A673 (cell line): ENCODE measurements at regions not wholly inside any gene's neighbourhood (a gene's known extent, or its start where the extent isn't known, plus 50 kb on each side); places are given as distances from the start of the nearest gene placed in this dataset.

Experiments used
- BruUV-seq: library from RNA; stranded (reverse); fragments of 400-500 nt; replicated peaks from 2 replicates; lab custom pipeline; 2021; lab: Mats Ljungman, UMichigan
- CTCF ChIA-PET: fragments of 300-600 bp; sonication (Branson Sonifier 250); formaldehyde crosslinking; loops from one replicate; lab custom pipeline; 2022; ENCODE audit warnings: antibody characterized with exemption; lab: Charles Lee
- POLR2A ChIA-PET: fragments of 300-600 bp; sonication (Branson Sonifier 250); formaldehyde crosslinking; loops from one replicate; lab custom pipeline; 2022; ENCODE audit warnings: antibody characterized with exemption; ENCODE audit not compliant: low non-redundant PET; lab: Charles Lee
- DNase-seq: peaks from one replicate; pipeline ENCODE4 v3.0.0-alpha.2; 2015; ENCODE audit warnings: low spot score
- H3K27ac ChIP-seq: fragments of 200-600 bp; sonication (generic); 2 replicates; pipeline ENCODE4 v1.5.1; 2016; ENCODE audit warnings: mixed run types, low read depth, mild to moderate bottlenecking, mixed read lengths, antibody characterized with exemption, low read length; ENCODE audit not compliant: poor library complexity, severe bottlenecking
- H3K27me3 ChIP-seq: fragments of 200-600 bp; sonication (generic); replicated peaks from 2 replicates; pipeline ENCODE4 v1.6.1; 2017; ENCODE audit warnings: mixed run types, low read depth, mild to moderate bottlenecking, mixed read lengths, antibody characterized with exemption, low read length; ENCODE audit not compliant: insufficient read depth, poor library complexity
- H3K36me3 ChIP-seq: fragments of 200-600 bp; sonication (generic); 2 replicates; pipeline ENCODE4 v1.6.1; 2016; ENCODE audit warnings: mixed run types, mild to moderate bottlenecking, mixed read lengths, antibody characterized with exemption, low read length; ENCODE audit not compliant: insufficient read depth, poor library complexity, severe bottlenecking
- H3K4me1 ChIP-seq: fragments of 200-600 bp; sonication (generic); 2 replicates; pipeline ENCODE4 v1.6.1; 2017; ENCODE audit warnings: mixed run types, mild to moderate bottlenecking, mixed read lengths, antibody characterized with exemption, low read length; ENCODE audit not compliant: insufficient read depth, poor library complexity, severe bottlenecking
- H3K4me3 ChIP-seq: fragments of 200-600 bp; sonication (generic); 2 replicates; pipeline ENCODE4 v1.5.1; 2016; ENCODE audit warnings: low read depth, mixed run types, mild to moderate bottlenecking, mixed read lengths, low read length; ENCODE audit not compliant: poor library complexity, severe bottlenecking
- H3K9me3 ChIP-seq: fragments of 200-600 bp; sonication (generic); 2 replicates; pipeline ENCODE4 v1.6.1; 2016; ENCODE audit warnings: mixed run types, low read depth, mild to moderate bottlenecking, mixed read lengths, antibody characterized with exemption, low read length; ENCODE audit not compliant: poor library complexity, severe bottlenecking
- EZH2 ChIP-seq: fragments of 200-600 bp; sonication (generic); IDR thresholded peaks from 2 replicates; pipeline ENCODE4 v1.6.1; 2017; ENCODE audit warnings: borderline replicate concordance, low read depth, mild to moderate bottlenecking, mixed read lengths, antibody characterized with exemption, low read length; ENCODE audit not compliant: poor library complexity, severe bottlenecking
- intact Hi-C: fragments of 100-400 bp; cut with micrococcal nuclease; formaldehyde crosslinking; loops from one replicate; pipeline ENCODE4 v1.10.0; 2022; ENCODE audit not compliant: unreplicated experiment
- TF ChIP-seq, protein P1 (sequence below): fragments of 300-800, 200-600 bp; sonication (generic); conservative IDR thresholded peaks from 2 replicates; pipeline ENCODE4 v1.5.1; 2017; ENCODE audit warnings: low read depth, mild to moderate bottlenecking, antibody characterized with exemption, low read length, moderate library complexity, mixed read lengths

GRCh38 chr1:70855203-70855602 is 192.4 kb downstream of the PTGER3 start:
- intact Hi-C loops: no loop called here
- Histone ChIP-seq H3K4me1 (no peaks in the 10 kb centered on the region), H3K27ac (no peak overlapping the region), H3K4me3 (no peak overlapping the region), H3K27me3 (no peaks in the 10 kb centered on the region), H3K9me3 (no peaks in the 10 kb centered on the region), H3K36me3 (peaks cover 10% of the 10 kb centered on the region)
- TF ChIP-seq, protein P1, sequence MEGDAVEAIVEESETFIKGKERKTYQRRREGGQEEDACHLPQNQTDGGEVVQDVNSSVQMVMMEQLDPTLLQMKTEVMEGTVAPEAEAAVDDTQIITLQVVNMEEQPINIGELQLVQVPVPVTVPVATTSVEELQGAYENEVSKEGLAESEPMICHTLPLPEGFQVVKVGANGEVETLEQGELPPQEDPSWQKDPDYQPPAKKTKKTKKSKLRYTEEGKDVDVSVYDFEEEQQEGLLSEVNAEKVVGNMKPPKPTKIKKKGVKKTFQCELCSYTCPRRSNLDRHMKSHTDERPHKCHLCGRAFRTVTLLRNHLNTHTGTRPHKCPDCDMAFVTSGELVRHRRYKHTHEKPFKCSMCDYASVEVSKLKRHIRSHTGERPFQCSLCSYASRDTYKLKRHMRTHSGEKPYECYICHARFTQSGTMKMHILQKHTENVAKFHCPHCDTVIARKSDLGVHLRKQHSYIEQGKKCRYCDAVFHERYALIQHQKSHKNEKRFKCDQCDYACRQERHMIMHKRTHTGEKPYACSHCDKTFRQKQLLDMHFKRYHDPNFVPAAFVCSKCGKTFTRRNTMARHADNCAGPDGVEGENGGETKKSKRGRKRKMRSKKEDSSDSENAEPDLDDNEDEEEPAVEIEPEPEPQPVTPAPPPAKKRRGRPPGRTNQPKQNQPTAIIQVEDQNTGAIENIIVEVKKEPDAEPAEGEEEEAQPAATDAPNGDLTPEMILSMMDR: no peak
- no peak for TF ChIP-seq EZH2
- no peak for DNase-seq
- ChIA-PET POLR2A (no interaction called here), CTCF (no interaction called here)
- BruUV-seq: no TSS peak

DNA sequence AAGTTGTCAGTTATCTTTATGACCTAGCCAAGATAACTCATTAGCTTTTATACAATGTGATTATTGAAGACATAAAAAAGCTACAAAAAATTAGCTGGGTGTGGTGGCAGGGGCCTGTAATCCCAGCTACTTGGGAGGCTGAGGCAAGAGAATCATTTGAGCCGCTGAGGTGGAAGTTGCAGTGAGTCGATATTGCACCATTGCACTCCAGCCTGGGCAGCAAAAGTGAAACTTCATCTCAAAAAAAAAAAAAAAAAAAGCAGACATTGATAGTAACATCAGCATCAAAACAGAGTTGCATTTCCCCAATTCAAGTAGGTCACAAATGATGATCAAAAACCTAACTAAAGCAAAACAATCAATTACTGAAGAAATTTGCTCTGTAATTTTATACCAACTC is 191.4 kb downstream of the PTGER3 start:
- Histone ChIP-seq H3K27me3 (no peaks in the 10 kb centered on the region), H3K4me1 (no peaks in the 10 kb centered on the region), H3K4me3 (no peak overlapping the region), H3K36me3 (peaks cover 10% of the 10 kb centered on the region), H3K9me3 (no peaks in the 10 kb centered on the region), H3K27ac (no peak overlapping the region)
- ChIA-PET POLR2A (no interaction called here), CTCF (no interaction called here)
- BruUV-seq: no TSS peak
- no peak for DNase-seq
- intact Hi-C loops: no loop called here
- no peak for TF ChIP-seq EZH2
- TF ChIP-seq, protein P1: no peak

- ChIA-PET POLR2A (no interaction called here), CTCF (no interaction called here)
- Histone ChIP-seq H3K4me1 (no peaks in the 10 kb centered on the region), H3K36me3 (no peaks in the 10 kb centered on the region), H3K27me3 (no peaks in the 10 kb centered on the region), H3K9me3 (no peaks in the 10 kb centered on the region), H3K4me3 (no peak overlapping the region), H3K27ac (no peak overlapping the region)
- no TSS peak for BruUV-seq
- no peak for DNase-seq
- TF ChIP-seq, protein P1: no peak
- no peak for TF ChIP-seq EZH2
- intact Hi-C loops: no loop called here
These were observed 184.4 kb downstream of the PTGER3 start for GRCh38 chr1:70863239-70863638.
